ENCODE measurements at regions not wholly inside any gene's neighbourhood (a gene's known extent, or its start where the extent isn't known, plus 50 kb on each side); places are given as distances from the start of the nearest gene placed in this dataset.

GRCh38 chr6:156279261-156279969 lies 497.8 kb upstream of the ARID1B start:
- in situ Hi-C loops (cut with MboI): no loop called here
- no peak for DNase-seq
- Histone ChIP-seq H3K27me3 (replicated peaks; ENCODE audit: insufficient read depth) (no peaks in the 10 kb centered on the region), H3K4me1 (ENCODE audit: insufficient read depth) (no peaks in the 10 kb centered on the region), H3K9ac (no peak overlapping the region), H3K9me2 (ENCODE audit: insufficient read depth) (no peaks in the 10 kb centered on the region), H3K27ac (no peak overlapping the region), H2AFZ (no peak overlapping the region), H3K4me2 (ENCODE audit: unreplicated experiment) (no peak overlapping the region), H3F3A (ENCODE audit: insufficient read depth) (no peaks in the 10 kb centered on the region), H3K4me3 (no peak overlapping the region), H3K79me2 (ENCODE audit: insufficient read depth) (no peaks in the 10 kb centered on the region), H3K9me3 (ENCODE audit: low read depth) (no peaks in the 10 kb centered on the region), H4K20me1 (ENCODE audit: insufficient read depth) (no peaks in the 10 kb centered on the region), H3K36me3 (ENCODE audit: low read depth) (no peaks in the 10 kb centered on the region)
- TF ChIP-seq EZH2 (IDR thresholded peaks at IDR 0.05; ENCODE audit: insufficient read depth, poor library complexity, severe bottlenecking) (no peak), EZH2phosphoT487 (IDR thresholded peaks at IDR 0.05; ENCODE audit: insufficient read depth, low read depth) (no peak)
- WGBS, 2 experiments (ENCODE audit: low coverage in 1 of 2, low lambda C conversion rate in 2 of 2, missing lambda C conversion rate in 2 of 2): 6 to 12% methylated on average over 3 of the region's 3 CpGs

- 43 to 45% methylated on average over 6 of the region's 6 CpGs for WGBS, 2 experiments (ENCODE audit: low coverage in 1 of 2, low lambda C conversion rate in 2 of 2, missing lambda C conversion rate in 2 of 2)
- no peak overlapping the region for H2AFZ ChIP-seq
Measured at GRCh38 chr6:156273065-156273711, 504.0 kb upstream of the ARID1B start.

GRCh38 chr6:156269751-156270369 lies 507.3 kb upstream of the ARID1B start:
- no peaks in the 10 kb centered on the region for H3K9me3 ChIP-seq (ENCODE audit: low read depth)
- H3K79me2 ChIP-seq (ENCODE audit: insufficient read depth): no peaks in the 10 kb centered on the region
- in situ Hi-C loops (cut with MboI): no loop called here
- H3K9me2 ChIP-seq (ENCODE audit: insufficient read depth): no peaks in the 10 kb centered on the region
- no peaks in the 10 kb centered on the region for H3K27me3 ChIP-seq (replicated peaks; ENCODE audit: insufficient read depth)
- H3K36me3 ChIP-seq (ENCODE audit: low read depth): no peaks in the 10 kb centered on the region
- no peak overlapping the region for H3K9ac ChIP-seq
- no peak overlapping the region for H3K4me3 ChIP-seq
- H3F3A ChIP-seq (ENCODE audit: insufficient read depth): no peaks in the 10 kb centered on the region
- WGBS, 2 experiments (ENCODE audit: low coverage in 1 of 2, low lambda C conversion rate in 2 of 2, missing lambda C conversion rate in 2 of 2): 36 to 42% methylated on average over 8 of the region's 8 CpGs
- no peak overlapping the region for H2AFZ ChIP-seq
- no peaks in the 10 kb centered on the region for H4K20me1 ChIP-seq (ENCODE audit: insufficient read depth)
- H3K4me1 ChIP-seq (ENCODE audit: insufficient read depth): no peaks in the 10 kb centered on the region
- no peak overlapping the region for H3K27ac ChIP-seq
- TF ChIP-seq EZH2phosphoT487 (IDR thresholded peaks at IDR 0.05; ENCODE audit: insufficient read depth, low read depth) (no peak), EZH2 (IDR thresholded peaks at IDR 0.05; ENCODE audit: insufficient read depth, poor library complexity, severe bottlenecking) (no peak)
- DNase-seq: no peak
- no peak overlapping the region for H3K4me2 ChIP-seq (ENCODE audit: unreplicated experiment)

More at GRCh38 chr6:156273065-156273711, 504.0 kb upstream of the ARID1B start:
- H4K20me1 ChIP-seq (ENCODE audit: insufficient read depth): no peaks in the 10 kb centered on the region
- no peak overlapping the region for H3K4me3 ChIP-seq
- no peaks in the 10 kb centered on the region for H3K79me2 ChIP-seq (ENCODE audit: insufficient read depth)
- H3K9ac ChIP-seq: no peak overlapping the region
- no peaks in the 10 kb centered on the region for H3K36me3 ChIP-seq (ENCODE audit: low read depth)
- no peaks in the 10 kb centered on the region for H3K9me2 ChIP-seq (ENCODE audit: insufficient read depth)
- no peaks in the 10 kb centered on the region for H3F3A ChIP-seq (ENCODE audit: insufficient read depth)
- no peaks in the 10 kb centered on the region for H3K9me3 ChIP-seq (ENCODE audit: low read depth)
- DNase-seq: no peak
- TF ChIP-seq EZH2phosphoT487 (IDR thresholded peaks at IDR 0.05; ENCODE audit: insufficient read depth, low read depth) (no peak), EZH2 (IDR thresholded peaks at IDR 0.05; ENCODE audit: insufficient read depth, poor library complexity, severe bottlenecking) (no peak)
- in situ Hi-C loops (cut with MboI): no loop called here
- no peaks in the 10 kb centered on the region for H3K4me1 ChIP-seq (ENCODE audit: insufficient read depth)
- H3K4me2 ChIP-seq (ENCODE audit: unreplicated experiment): no peak overlapping the region
- H3K27me3 ChIP-seq (replicated peaks; ENCODE audit: insufficient read depth): no peaks in the 10 kb centered on the region
- no peak overlapping the region for H3K27ac ChIP-seq

- Histone ChIP-seq H3K4me1 (ENCODE audit: insufficient read depth) (no peaks in the 10 kb centered on the region), H3K4me2 (ENCODE audit: unreplicated experiment) (no peak overlapping the region), H3K9me2 (ENCODE audit: insufficient read depth) (no peaks in the 10 kb centered on the region), H3K36me3 (ENCODE audit: low read depth) (no peaks in the 10 kb centered on the region), H3K9ac (no peak overlapping the region), H3K9me3 (ENCODE audit: low read depth) (no peaks in the 10 kb centered on the region), H3K79me2 (ENCODE audit: insufficient read depth) (no peaks in the 10 kb centered on the region), H2AFZ (no peak overlapping the region), H3K27ac (no peak overlapping the region), H3F3A (ENCODE audit: insufficient read depth) (no peaks in the 10 kb centered on the region), H3K4me3 (no peak overlapping the region), H3K27me3 (replicated peaks; ENCODE audit: insufficient read depth) (no peaks in the 10 kb centered on the region), H4K20me1 (ENCODE audit: insufficient read depth) (no peaks in the 10 kb centered on the region)
- no peak for TF ChIP-seq EZH2phosphoT487 (IDR thresholded peaks at IDR 0.05; ENCODE audit: insufficient read depth, low read depth)
- no peak for TF ChIP-seq EZH2 (IDR thresholded peaks at IDR 0.05; ENCODE audit: insufficient read depth, poor library complexity, severe bottlenecking)
- no peak for DNase-seq
- in situ Hi-C loops (cut with MboI): no loop called here
- 33 to 34% methylated on average over 3 of the region's 3 CpGs for whole genome bisulfite sequencing, 2 experiments (ENCODE audit: low coverage in 1 of 2, low lambda C conversion rate in 2 of 2, missing lambda C conversion rate in 2 of 2)
Measured at GRCh38 chr6:156268849-156269248, 508.3 kb upstream of the ARID1B start.

Measured in GM23248 (cell line).